Breast epithelium (tissue), 4 donors: ENCODE measurements at regions not wholly inside any gene's neighbourhood (a gene's known extent, or its start where the extent isn't known, plus 50 kb on each side); places are given as distances from the start of the nearest gene placed in this dataset.
A peak's percentile ranks its signal among the peaks of the same experiment; 100 is the strongest.

Experiments
- DNase-seq, 2 donors: peaks; one replicate each; pipeline ENCODE4 v3.0.0-alpha.2; 2019; ENCODE audit warnings: low spot score in 2 of 2
- H3K27ac ChIP-seq, 2 donors: fragments of 200-600 bp; sonication (generic) in 1 of 2; one replicate each; pipeline ENCODE4 v1.5.1; 2016 to 2019; ENCODE audit warnings: mild to moderate bottlenecking in 1 of 2
- H3K27me3 ChIP-seq, 2 donors: fragments of 200-600 bp; sonication (generic) in 1 of 2; one replicate each; pipeline versions ENCODE4 v1.5.1 to v1.6.0; 2017 to 2019; ENCODE audit warnings: control low read depth in 1 of 2, mild to moderate bottlenecking in 1 of 2
- H3K36me3 ChIP-seq: fragments of 200-600 bp; one replicate; pipeline ENCODE4 v1.5.1; 2019
- H3K4me1 ChIP-seq, 2 donors: fragments of 200-600 bp; sonication (generic); one replicate each; pipeline ENCODE4 v1.5.1; 2016 to 2019; ENCODE audit warnings: control low read depth in 1 of 2
- H3K4me3 ChIP-seq, 3 donors: fragments of 200-600 bp; sonication (generic); 1 replicate in 2 of 3; 2 replicates in 1 of 3; pipeline ENCODE4 v1.5.1; 2016 to 2019; ENCODE audit warnings: mild to moderate bottlenecking in 3 of 3, moderate library complexity in 2 of 3
- H3K9me3 ChIP-seq, 2 donors: fragments of 200-600 bp; sonication (generic) in 1 of 2; one replicate each; pipeline ENCODE4 v1.5.1; 2016 to 2019; ENCODE audit warnings: control low read depth in 1 of 2
- CTCF ChIP-seq, 3 donors: fragments of 450-650 bp; IDR thresholded peaks; one replicate each; pipeline ENCODE4 v1.5.1; 2016 to 2017; ENCODE audit warnings: antibody characterized with exemption in 3 of 3, mild to moderate bottlenecking in 3 of 3, moderate library complexity in 3 of 3
- POLR2A ChIP-seq: fragments of 450-650 bp; IDR thresholded peaks from one replicate; pipeline ENCODE4 v1.6.1; 2016; ENCODE audit warnings: antibody characterized with exemption, mild to moderate bottlenecking, moderate library complexity
- POLR2AphosphoS5 ChIP-seq, 3 donors: sonication (generic); formaldehyde crosslinking; IDR thresholded peaks; one replicate each; pipeline ENCODE4 v1.6.1; 2017; ENCODE audit warnings: antibody characterized with exemption in 3 of 3
- intact Hi-C: fragments of 100-400 bp; cut with DNase I; formaldehyde crosslinking; loops from one replicate; pipeline ENCODE4 v1.15.1; 2023; ENCODE audit warnings: low total_unique reads

- H3K27ac ChIP-seq, result no peak overlapping the region
- no peaks in the 10 kb centered on the region for H3K27me3 ChIP-seq
- no peaks in the 10 kb centered on the region for H3K36me3 ChIP-seq
- no peak for TF ChIP-seq POLR2AphosphoS5 (IDR thresholded peaks at IDR 0.05)
- TF ChIP-seq CTCF (IDR thresholded peaks at IDR 0.05), result no peak
- TF ChIP-seq POLR2A, result no peak
- intact Hi-C loops, result no loop called here
- H3K9me3 ChIP-seq, result no peaks in the 10 kb centered on the region
- H3K4me1 ChIP-seq, result no peaks in the 10 kb centered on the region
- DNase-seq, result no peak
- H3K4me3 ChIP-seq, result no peak overlapping the region
These were observed 135.5 kb upstream of the ERRFI1 start for GRCh38 chr1:8161546-8162105.

- no peaks in the 10 kb centered on the region for H3K36me3 ChIP-seq
- DNase-seq, result no peak
- no peak overlapping the region for H3K4me3 ChIP-seq
- intact Hi-C loops, result no loop called here
- no peak for TF ChIP-seq POLR2A
- no peak for TF ChIP-seq CTCF (IDR thresholded peaks at IDR 0.05)
- TF ChIP-seq POLR2AphosphoS5 (IDR thresholded peaks at IDR 0.05), result no peak
- H3K27ac ChIP-seq, result no peak overlapping the region
- no peaks in the 10 kb centered on the region for H3K4me1 ChIP-seq
- H3K27me3 ChIP-seq, result no peaks in the 10 kb centered on the region
- no peaks in the 10 kb centered on the region for H3K9me3 ChIP-seq
These were observed 133.4 kb upstream of the ERRFI1 start for GRCh38 chr1:8159470-8160024.

- no peak overlapping the region for H3K4me3 ChIP-seq
- intact Hi-C loops, result no loop called here
- no peak overlapping the region for H3K27ac ChIP-seq
- H3K9me3 ChIP-seq, result no peaks in the 10 kb centered on the region
- no peak for TF ChIP-seq CTCF (IDR thresholded peaks at IDR 0.05)
- no peaks in the 10 kb centered on the region for H3K4me1 ChIP-seq
- H3K36me3 ChIP-seq, result no peaks in the 10 kb centered on the region
- DNase-seq, result no peak
- H3K27me3 ChIP-seq, result no peaks in the 10 kb centered on the region
These were observed 132.9 kb upstream of the ERRFI1 start for GRCh38 chr1:8158995-8159394.

- DNase-seq, result no peak
- TF ChIP-seq CTCF (IDR thresholded peaks at IDR 0.05), result no peak
- no peak for TF ChIP-seq POLR2A
- no peak for TF ChIP-seq POLR2AphosphoS5 (IDR thresholded peaks at IDR 0.05)
- intact Hi-C loops, result no loop called here
- H3K36me3 ChIP-seq, result no peaks in the 10 kb centered on the region
- no peak overlapping the region for H3K27ac ChIP-seq
- H3K27me3 ChIP-seq, result no peaks in the 10 kb centered on the region
- no peaks in the 10 kb centered on the region for H3K4me1 ChIP-seq
- H3K4me3 ChIP-seq, result no peak overlapping the region
- H3K9me3 ChIP-seq, result no peaks in the 10 kb centered on the region
These were observed 131.7 kb upstream of the ERRFI1 start for GRCh38 chr1:8157765-8158164.

GRCh38 chr1:8155528-8156186 lies 129.5 kb upstream of the ERRFI1 start:
- intact Hi-C loops, result no loop called here
- no peaks in the 10 kb centered on the region for H3K4me1 ChIP-seq

More at GRCh38 chr1:8155528-8156186, 129.5 kb upstream of the ERRFI1 start:
- TF ChIP-seq POLR2AphosphoS5 (IDR thresholded peaks at IDR 0.05) (no peak), POLR2A (no peak), CTCF (IDR thresholded peaks at IDR 0.05) (no peak)
- no peak for DNase-seq
- H3K27ac ChIP-seq, result peak overlapping the region; percentile 71 to 74
- no peak overlapping the region for H3K4me3 ChIP-seq
- H3K36me3 ChIP-seq, result no peaks in the 10 kb centered on the region
- H3K9me3 ChIP-seq, result no peaks in the 10 kb centered on the region
- H3K27me3 ChIP-seq, result no peaks in the 10 kb centered on the region
